K562 (cell line): ENCODE measurements at regions not wholly inside any gene's neighbourhood (a gene's known extent, or its start where the extent isn't known, plus 50 kb on each side); places are given as distances from the start of the nearest gene placed in this dataset.

Source experiments
- ATAC-seq: fragments of 200-7000 bp; cut with Tn5 transposase; 3 replicates; pipeline ENCODE4 v1.9.1; 2020; ENCODE audit warnings: moderate library complexity
- BruUV-seq: library from RNA; stranded (reverse); fragments of 400-500 nt; replicated peaks from 2 replicates; lab custom pipeline; 2021; lab: Mats Ljungman, UMichigan
- CTCF ChIA-PET: fragments of 300-600 bp; formaldehyde crosslinking; extraction: SDS; loops from one replicate; lab custom pipeline; 2021; ENCODE audit warnings: low intra/inter-chr PET ratio; lab: Yijun Ruan, JAX
- POLR2A ChIA-PET: fragments of 300-600, 350-650 bp; sonication (Branson Sonifier 250); formaldehyde crosslinking; extraction: SDS; loops from one replicate; lab custom pipeline; 2021; ENCODE audit warnings: antibody characterized with exemption, inconsistent platforms; lab: Yijun Ruan, JAX
- DNase-seq, 4 experiments: peaks; one replicate each; pipeline versions ENCODE4 v3.0.0 to v3.0.0-alpha.2; 2011 to 2018; ENCODE audit warnings: low spot score in 3 of 4, mixed read lengths in 3 of 4; ENCODE audit errors: extremely low read depth in 1 of 4
- FAIRE-seq: peaks from 2 replicates; lab custom pipeline; 2011; peaks lifted over from hg19 to GRCh38; lab: Jason Lieb, UNC
- H2AFZ ChIP-seq: 2 replicates; pipeline ENCODE4 v1.6.0; 2011; ENCODE audit warnings: low read depth, low read length, control low read depth, inconsistent platforms
- H3K27ac ChIP-seq: fragments of 200-600 bp; 3 replicates; pipeline ENCODE4 v1.8.0; 2011; ENCODE audit warnings: low read depth, mild to moderate bottlenecking, control low read depth, inconsistent platforms, low read length, moderate library complexity, mixed read lengths; ENCODE audit errors: extremely low read depth
- H3K27me3 ChIP-seq, 2 experiments: fragments of 300-600 bp in 1 of 2; 2 replicates in 1 of 2; 3 replicates in 1 of 2; pipeline versions ENCODE4 v1.6.0 to v1.8.0; 2011; ENCODE audit warnings: inconsistent platforms in 2 of 2, low read length in 2 of 2, mild to moderate bottlenecking in 1 of 2, mixed read lengths in 1 of 2, moderate library complexity in 1 of 2; ENCODE audit not compliant: control insufficient read depth in 2 of 2, insufficient read depth in 2 of 2
- H3K36me3 ChIP-seq: fragments of 300-600 bp; 3 replicates; pipeline ENCODE4 v1.8.0; 2011; ENCODE audit warnings: mild to moderate bottlenecking, low read length, inconsistent platforms; ENCODE audit not compliant: control insufficient read depth, insufficient read depth
- H3K4me1 ChIP-seq, 2 experiments: fragments of 200-600 bp in 1 of 2; replicated peaks in 1 of 2; 2 replicates in 1 of 2; 3 replicates in 1 of 2; pipeline versions ENCODE4 v1.5.1 to v1.8.0; 2011; ENCODE audit warnings: inconsistent platforms in 2 of 2, low read length in 2 of 2, mild to moderate bottlenecking in 1 of 2, mixed read lengths in 1 of 2, moderate library complexity in 1 of 2; ENCODE audit not compliant: control insufficient read depth in 2 of 2, insufficient read depth in 2 of 2
- H3K4me2 ChIP-seq: 2 replicates; pipeline ENCODE4 v1.6.1; 2011; ENCODE audit warnings: low read length, control low read depth, inconsistent platforms, mixed read lengths; ENCODE audit not compliant: insufficient read depth
- H3K4me3 ChIP-seq: fragments of 200-600 bp; sonication (generic), shearing (Covaris generic); 2 replicates; pipeline ENCODE4 v1.5.1; 2016; ENCODE audit warnings: control low read depth, inconsistent platforms
- H3K79me2 ChIP-seq: fragments of 200-600 bp; 3 replicates; pipeline ENCODE4 v1.8.0; 2011; ENCODE audit warnings: low read length, inconsistent platforms; ENCODE audit not compliant: control insufficient read depth, insufficient read depth
- H3K9ac ChIP-seq, 2 experiments: 2 replicates each; pipeline versions ENCODE4 v1.6.0 to v1.6.1; 2011; ENCODE audit warnings: low read depth in 2 of 2, low read length in 2 of 2, control low read depth in 1 of 2, inconsistent platforms in 1 of 2, mild to moderate bottlenecking in 1 of 2, mixed read lengths in 1 of 2; ENCODE audit not compliant: insufficient read depth in 1 of 2
- H3K9me1 ChIP-seq: one replicate; pipeline ENCODE4 v1.6.0; 2011; ENCODE audit warnings: inconsistent platforms, mild to moderate bottlenecking, low read length, moderate library complexity; ENCODE audit not compliant: control insufficient read depth, insufficient read depth
- H3K9me3 ChIP-seq: replicated peaks from 2 replicates; pipeline ENCODE4 v1.5.1; 2011; ENCODE audit warnings: low read depth, low read length, inconsistent platforms; ENCODE audit not compliant: control insufficient read depth, insufficient read depth
- H4K20me1 ChIP-seq: replicated peaks from 2 replicates; pipeline ENCODE4 v1.6.1; 2011; ENCODE audit warnings: low read length, inconsistent platforms, mixed read lengths; ENCODE audit not compliant: control insufficient read depth, insufficient read depth
- CTCFL ChIP-seq: IDR thresholded peaks from 2 replicates; pipeline ENCODE4 v1.6.1; 2011; ENCODE audit warnings: borderline replicate concordance, low read depth, mild to moderate bottlenecking, moderate library complexity, low read length; ENCODE audit not compliant: insufficient read depth, poor library complexity, severe bottlenecking
- GATAD2B ChIP-seq: fragments of 450-650 bp; IDR thresholded peaks from 2 replicates; pipeline ENCODE4 v1.6.1; 2017; ENCODE audit warnings: mild to moderate bottlenecking, borderline replicate concordance
- MCM3 ChIP-seq: fragments of 450-650 bp; IDR thresholded peaks from 2 replicates; pipeline ENCODE4 v1.6.1; 2016
- MYC ChIP-seq, 2 experiments: fragments of 250-450 bp in 1 of 2; sonication (Bioruptor Pico) in 1 of 2; IDR thresholded peaks; 2 replicates each; pipeline versions ENCODE4 v1.5.1 to v1.6.1; 2012 to 2021; ENCODE audit warnings: low read depth in 2 of 2, borderline replicate concordance in 1 of 2, improper control_type of control experiment in 1 of 2, low read length in 1 of 2, mild to moderate bottlenecking in 1 of 2, moderate library complexity in 1 of 2
- SPI1 ChIP-seq: IDR thresholded peaks from 2 replicates; pipeline ENCODE4 v1.6.1; 2011; ENCODE audit warnings: low read depth, low read length, control low read depth, borderline replicate concordance
- WGBS: fragments of 100-300 bp; shearing (Covaris generic); methylation state at CpG from one replicate; pipeline ENCODE4 v1.1.6; 2016; ENCODE audit warnings: low coverage, mixed read lengths; ENCODE audit not compliant: insufficient coverage; ENCODE audit errors: missing lambda C conversion rate; 5-methylcytosine and 5-hydroxymethylcytosine counted together
- in situ Hi-C: fragments of 300-500 bp; cut with MboI; formaldehyde crosslinking; loops from 4 replicates; pipeline ENCODE4 v1.15.0; 2018; ENCODE audit warnings: inconsistent platforms, mixed read lengths
- intact Hi-C: fragments of 100-400 bp; cut with micrococcal nuclease; formaldehyde crosslinking; loops from 2 replicates; pipeline ENCODE4 v1.14.2; 2022

DNA sequence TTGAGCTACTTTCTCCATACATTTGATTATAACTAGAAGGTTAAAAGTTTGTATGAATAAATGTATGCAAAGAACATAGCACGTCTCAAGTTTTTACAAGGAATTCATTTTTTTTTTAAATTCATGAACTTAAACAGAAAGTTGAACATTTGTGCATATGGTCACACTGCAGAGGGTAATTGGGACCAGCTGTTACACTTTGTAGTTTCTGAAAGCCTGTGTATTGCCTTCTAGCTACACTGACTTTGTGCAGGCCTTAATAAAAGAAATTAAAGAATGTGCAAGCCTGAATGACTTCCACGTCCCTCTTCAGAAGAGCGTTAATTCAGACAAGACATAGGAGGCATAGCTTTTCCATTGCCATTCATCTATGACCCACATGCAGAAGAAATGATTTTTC, 153.1 kb upstream of the PCDH18 start:
- Histone ChIP-seq H3K79me2 (no peaks in the 10 kb centered on the region), H3K36me3 (no peaks in the 10 kb centered on the region), H4K20me1 (no peaks in the 10 kb centered on the region), H3K4me2 (no peak overlapping the region), H3K4me3 (no peak overlapping the region), H2AFZ (no peak overlapping the region), H3K27ac (no peak overlapping the region), H3K9me1 (no peaks in the 10 kb centered on the region), H3K27me3 (no peaks in the 10 kb centered on the region), H3K4me1 (no peaks in the 10 kb centered on the region), H3K9me3 (no peaks in the 10 kb centered on the region; the same call in none of the 2 replicates), H3K9ac (no peak overlapping the region)
- TF ChIP-seq SPI1: no peak
- no peak for TF ChIP-seq CTCFL
- TF ChIP-seq MCM3: no peak
- TF ChIP-seq MYC (IDR thresholded peaks at IDR 0.05; ENCODE audit: low read depth, low read length): no peak
- TF ChIP-seq MYC (CRISPR knock-in tag; IDR thresholded peaks at IDR 0.05; ENCODE audit: borderline replicate concordance, low read depth): no peak
- no peak for TF ChIP-seq GATAD2B
- ChIA-PET CTCF (no interaction called here), POLR2A (no interaction called here)
- FAIRE-seq (no peak), DNase-seq (no peak), ATAC-seq (no peak)
- no TSS peak for BruUV-seq
- in situ Hi-C loops (no loop called here), intact Hi-C loops (no loop called here)
- 5% methylated on average over 3 of the region's 3 CpGs for WGBS
